GM20000 (cell line): ENCODE measurements at regions not wholly inside any gene's neighbourhood (a gene's known extent, or its start where the extent isn't known, plus 50 kb on each side); places are given as distances from the start of the nearest gene placed in this dataset.
"Not testable (repeated sequence)": the region's sequence is repeated elsewhere in the genome, so short reads cannot be mapped to it uniquely, and the experiment has no call there.

Experiments used
- DNase-seq: peaks from one replicate; pipeline ENCODE4 v3.0.0; 2012; ENCODE audit warnings: low spot score
- TF ChIP-seq, protein P1 (sequence below): IDR thresholded peaks from 2 replicates; pipeline ENCODE4 v1.5.1; 2012; ENCODE audit warnings: mild to moderate bottlenecking, control low read depth; ENCODE audit errors: extremely low read depth, missing control alignments

GRCh38 chr9:79061752-79062616, 509.8 kb upstream of the TLE4 start:
- DNase-seq, result no peak
- TF ChIP-seq, protein P1, sequence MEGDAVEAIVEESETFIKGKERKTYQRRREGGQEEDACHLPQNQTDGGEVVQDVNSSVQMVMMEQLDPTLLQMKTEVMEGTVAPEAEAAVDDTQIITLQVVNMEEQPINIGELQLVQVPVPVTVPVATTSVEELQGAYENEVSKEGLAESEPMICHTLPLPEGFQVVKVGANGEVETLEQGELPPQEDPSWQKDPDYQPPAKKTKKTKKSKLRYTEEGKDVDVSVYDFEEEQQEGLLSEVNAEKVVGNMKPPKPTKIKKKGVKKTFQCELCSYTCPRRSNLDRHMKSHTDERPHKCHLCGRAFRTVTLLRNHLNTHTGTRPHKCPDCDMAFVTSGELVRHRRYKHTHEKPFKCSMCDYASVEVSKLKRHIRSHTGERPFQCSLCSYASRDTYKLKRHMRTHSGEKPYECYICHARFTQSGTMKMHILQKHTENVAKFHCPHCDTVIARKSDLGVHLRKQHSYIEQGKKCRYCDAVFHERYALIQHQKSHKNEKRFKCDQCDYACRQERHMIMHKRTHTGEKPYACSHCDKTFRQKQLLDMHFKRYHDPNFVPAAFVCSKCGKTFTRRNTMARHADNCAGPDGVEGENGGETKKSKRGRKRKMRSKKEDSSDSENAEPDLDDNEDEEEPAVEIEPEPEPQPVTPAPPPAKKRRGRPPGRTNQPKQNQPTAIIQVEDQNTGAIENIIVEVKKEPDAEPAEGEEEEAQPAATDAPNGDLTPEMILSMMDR, result no peak

DNA sequence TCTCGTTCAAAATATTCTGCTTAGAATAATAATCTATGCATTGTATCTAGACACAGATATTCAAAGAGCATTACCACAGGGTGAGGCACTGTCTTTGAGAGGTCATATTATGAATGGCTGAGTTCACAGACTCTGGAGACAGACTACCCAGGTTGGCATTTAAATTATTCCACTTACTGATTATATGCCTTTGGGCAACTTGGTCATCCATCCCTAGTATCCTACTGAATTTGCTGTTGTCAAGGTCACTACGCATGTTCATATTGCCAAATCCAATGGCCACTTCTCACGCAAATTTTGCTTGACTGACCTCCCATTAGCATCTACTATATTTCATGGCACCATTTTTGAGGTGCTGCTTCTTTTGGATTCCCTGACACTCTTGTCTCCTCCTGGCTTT, 498.6 kb upstream of the TLE4 start:
- no peak for DNase-seq
- TF ChIP-seq, protein P1, result no peak

DNA sequence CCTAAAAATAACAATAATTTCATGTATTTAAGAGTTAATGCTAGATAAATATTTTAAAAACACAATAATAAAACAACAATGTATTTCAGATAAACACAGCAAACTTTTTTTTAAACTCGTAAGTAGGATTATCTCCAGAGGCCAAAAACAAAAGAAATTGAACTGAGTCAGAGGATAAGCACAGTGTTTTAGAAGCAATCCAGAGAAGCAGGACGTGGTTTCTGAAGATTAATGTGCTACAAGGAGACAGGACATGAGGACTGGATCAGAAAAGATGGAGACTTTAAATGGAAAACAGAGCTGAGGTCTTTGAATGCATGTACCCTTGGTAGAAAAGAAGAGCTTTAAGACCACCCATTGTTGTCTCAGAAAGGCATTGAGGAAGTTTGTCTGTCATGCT, 491.2 kb upstream of the TLE4 start:
- TF ChIP-seq, protein P1, result no peak
- DNase-seq, result no peak

- DNase-seq, result no peak
- TF ChIP-seq, protein P1, result no peak
These were observed 488.1 kb upstream of the TLE4 start for GRCh38 chr9:79083621-79084020.

DNA sequence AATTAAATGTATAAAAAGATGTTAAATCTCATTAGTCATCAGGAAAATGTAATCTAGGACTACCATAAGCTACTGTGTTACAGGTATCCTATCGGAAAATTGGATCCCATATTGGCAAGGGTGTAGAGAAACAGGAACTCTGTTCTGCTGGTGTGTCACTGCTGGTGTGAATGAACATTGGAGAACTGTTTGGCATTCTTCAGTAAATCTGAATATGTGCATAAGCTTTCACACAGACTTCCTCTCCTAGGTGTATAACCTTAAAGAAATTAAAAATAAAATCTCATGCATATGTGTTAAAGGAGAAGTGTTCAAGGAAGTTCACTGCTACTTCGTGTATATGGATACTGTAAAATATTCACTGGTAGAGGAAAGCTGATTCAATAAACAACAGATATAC, 484.6 kb upstream of the TLE4 start:
- TF ChIP-seq, protein P1, result no peak
- DNase-seq, result no peak

DNA sequence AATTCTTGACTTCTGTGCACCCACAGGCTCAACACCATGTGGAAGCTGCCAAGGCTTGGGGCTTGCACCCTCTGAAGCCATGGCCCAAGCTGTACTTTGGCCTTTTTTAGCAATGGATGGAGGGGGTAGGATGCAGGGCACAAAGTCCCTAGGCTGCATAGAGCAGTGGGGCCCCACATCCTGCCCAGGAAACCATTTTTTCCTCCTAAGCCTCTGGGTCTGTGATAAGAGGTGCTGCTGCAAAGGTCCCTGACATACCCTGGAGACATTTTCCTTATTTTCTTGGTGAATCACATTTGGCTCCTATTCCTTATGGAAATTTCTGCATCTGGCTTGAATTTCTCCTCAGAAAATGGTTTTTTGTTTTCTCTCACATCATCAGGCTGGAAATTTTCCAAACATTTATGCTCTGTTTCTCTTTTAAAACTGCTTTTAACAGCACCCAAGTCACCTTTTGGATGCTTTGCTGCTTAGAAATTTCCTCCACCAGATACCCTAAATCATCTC, 482.7 kb upstream of the TLE4 start:
- TF ChIP-seq, protein P1, result no peak
- DNase-seq, result no peak

- DNase-seq, result not testable (repeated sequence)
These were observed 481.9 kb upstream of the TLE4 start for GRCh38 chr9:79089851-79090250.

GRCh38 chr9:79103257-79103656, 468.5 kb upstream of the TLE4 start:
- not testable (repeated sequence) for DNase-seq
